ENCODE measurements at regions not wholly inside any gene's neighbourhood (a gene's known extent, or its start where the extent isn't known, plus 50 kb on each side); places are given as distances from the start of the nearest gene placed in this dataset.

DNA sequence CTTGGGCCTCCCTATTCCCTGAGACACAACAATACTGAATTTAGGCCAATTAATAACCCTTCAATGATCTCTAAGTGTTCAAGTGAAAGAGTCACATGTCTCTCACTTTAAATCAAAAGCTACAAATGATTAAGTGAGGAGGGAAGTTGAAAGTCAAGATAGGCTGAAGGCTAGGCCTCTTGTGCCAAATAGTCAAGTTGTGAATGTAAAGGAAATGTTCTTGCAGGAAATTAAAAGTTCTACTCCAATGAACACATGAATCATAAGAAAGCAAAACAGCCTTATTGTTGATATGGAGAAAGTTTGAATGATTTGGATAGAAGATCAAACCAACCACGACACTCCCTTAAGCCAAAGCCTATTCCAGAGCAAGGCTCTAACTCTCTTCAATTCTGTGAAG, 286.9 kb downstream of the MEIS1 start:
- TF ChIP-seq, protein P1, sequence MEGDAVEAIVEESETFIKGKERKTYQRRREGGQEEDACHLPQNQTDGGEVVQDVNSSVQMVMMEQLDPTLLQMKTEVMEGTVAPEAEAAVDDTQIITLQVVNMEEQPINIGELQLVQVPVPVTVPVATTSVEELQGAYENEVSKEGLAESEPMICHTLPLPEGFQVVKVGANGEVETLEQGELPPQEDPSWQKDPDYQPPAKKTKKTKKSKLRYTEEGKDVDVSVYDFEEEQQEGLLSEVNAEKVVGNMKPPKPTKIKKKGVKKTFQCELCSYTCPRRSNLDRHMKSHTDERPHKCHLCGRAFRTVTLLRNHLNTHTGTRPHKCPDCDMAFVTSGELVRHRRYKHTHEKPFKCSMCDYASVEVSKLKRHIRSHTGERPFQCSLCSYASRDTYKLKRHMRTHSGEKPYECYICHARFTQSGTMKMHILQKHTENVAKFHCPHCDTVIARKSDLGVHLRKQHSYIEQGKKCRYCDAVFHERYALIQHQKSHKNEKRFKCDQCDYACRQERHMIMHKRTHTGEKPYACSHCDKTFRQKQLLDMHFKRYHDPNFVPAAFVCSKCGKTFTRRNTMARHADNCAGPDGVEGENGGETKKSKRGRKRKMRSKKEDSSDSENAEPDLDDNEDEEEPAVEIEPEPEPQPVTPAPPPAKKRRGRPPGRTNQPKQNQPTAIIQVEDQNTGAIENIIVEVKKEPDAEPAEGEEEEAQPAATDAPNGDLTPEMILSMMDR (IDR thresholded peaks at IDR 0.05; ENCODE audit: low read depth, low read length), result no peak
- no peak for DNase-seq (ENCODE audit: extremely low read depth, low read depth)

DNA sequence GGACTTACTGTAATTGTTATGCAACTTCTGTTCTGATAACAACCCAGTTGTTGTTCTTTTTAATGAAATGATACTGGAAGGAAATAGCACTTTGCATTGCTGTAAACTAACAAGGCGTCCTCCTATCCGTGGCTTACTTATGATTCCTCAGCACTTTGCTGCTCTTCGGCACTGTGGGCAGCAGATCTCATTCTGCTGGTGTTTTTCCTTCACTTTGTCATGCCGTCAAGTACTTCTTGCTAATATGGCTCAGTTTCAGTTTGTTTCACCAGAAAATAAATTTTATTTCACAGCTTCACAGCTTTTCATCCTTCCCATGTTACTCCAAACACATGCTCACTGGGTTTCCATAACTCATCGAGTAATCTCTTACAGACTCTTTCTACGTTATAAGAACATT, 289.3 kb downstream of the MEIS1 start:
- DNase-seq (ENCODE audit: extremely low read depth, low read depth), result no peak
- TF ChIP-seq, protein P1 (IDR thresholded peaks at IDR 0.05; ENCODE audit: low read depth, low read length), result no peak

DNA sequence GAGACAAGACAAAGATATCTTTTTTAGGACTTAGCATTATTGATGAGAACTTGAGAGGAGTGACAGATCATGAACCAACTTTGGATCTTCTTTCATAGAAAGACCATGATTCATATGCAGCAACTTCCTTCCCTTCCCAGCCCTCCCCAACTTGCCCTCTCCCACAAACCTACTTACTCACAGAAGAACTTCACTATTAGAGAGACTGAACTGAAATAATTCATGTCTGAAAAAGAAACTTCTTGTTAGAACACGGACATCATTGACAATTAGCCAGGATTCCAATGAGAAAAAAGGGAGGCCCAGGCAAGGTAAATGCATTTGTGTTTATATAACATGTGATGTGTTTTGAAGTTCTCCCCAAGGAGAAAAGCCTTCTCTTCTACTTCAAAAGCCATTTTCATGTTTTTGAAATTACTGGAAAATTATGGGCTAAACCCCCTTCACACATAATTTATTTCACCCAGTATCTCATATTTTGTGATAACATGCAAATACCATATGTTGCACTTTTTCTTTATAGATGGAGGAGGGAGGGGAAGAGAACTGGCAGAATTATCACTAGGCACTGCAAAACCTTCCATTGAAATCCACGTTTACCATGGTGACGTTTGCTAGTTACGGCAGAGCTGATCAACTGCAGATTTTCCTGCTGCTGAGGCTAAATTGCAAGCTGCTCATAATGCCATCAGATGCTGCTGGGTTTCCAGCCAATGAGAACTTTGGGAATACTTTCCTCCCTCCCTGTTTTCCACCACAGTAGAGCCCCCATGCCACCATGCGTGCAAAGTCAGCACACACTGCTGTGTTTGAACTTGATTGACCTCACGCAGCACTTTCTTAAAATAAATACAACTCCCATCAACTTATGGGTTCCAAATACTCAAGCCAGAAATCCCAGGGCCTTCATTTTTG, 294.7 kb downstream of the MEIS1 start:
- TF ChIP-seq, protein P1 (IDR thresholded peaks at IDR 0.05; ENCODE audit: low read depth, low read length), result no peak
- no peak for DNase-seq (ENCODE audit: extremely low read depth, low read depth)

DNA sequence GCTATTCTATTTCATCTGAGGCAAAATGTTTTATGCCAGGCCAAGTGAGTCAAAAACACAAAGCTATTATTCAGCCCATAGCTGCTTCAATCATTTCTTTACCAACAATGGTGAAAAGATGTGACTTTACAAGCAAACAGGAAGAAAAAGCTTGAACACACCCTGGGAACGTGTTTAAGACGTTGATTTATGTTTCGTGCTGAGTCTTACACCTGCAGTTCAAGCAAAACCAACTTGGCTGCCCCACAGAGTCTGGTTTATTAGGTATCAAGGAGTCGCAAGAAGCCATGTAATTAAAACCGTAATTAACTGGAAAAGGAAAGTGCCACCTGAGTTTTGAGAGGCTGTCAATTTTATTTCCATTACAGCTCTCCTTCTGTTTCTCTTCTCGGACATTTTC, 295.5 kb downstream of the MEIS1 start:
- no peak for DNase-seq (ENCODE audit: extremely low read depth, low read depth)
- TF ChIP-seq, protein P1 (IDR thresholded peaks at IDR 0.05; ENCODE audit: low read depth, low read length), result no peak

DNA sequence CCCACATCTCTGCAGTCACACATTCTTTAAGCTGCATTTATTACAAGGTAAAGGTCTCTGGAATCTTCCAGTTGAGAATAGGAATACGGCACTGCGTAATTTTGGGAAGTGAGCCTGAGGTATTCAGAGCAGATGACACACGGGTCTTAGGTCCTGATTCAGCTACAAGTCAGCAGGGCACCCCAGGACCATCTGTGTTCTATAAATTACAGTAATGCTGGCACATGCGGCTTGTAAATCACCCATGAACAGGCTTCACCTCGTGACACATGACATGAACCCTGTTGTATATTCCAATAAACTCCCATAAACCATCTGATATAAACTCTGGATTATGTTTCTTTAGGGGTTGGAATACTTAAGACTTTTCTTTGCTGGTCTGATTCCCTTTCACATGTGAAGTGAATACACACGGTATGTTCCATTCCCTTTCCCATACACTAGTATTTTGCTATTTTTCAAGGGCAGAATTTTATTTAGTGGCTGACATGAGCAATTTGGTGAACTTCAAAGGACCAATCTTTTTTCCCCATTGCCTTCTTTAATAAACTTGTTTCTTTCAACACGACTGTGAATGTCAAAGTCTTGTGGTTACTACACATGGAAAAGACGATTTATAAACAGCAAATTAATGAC, 298.6 kb downstream of the MEIS1 start:
- TF ChIP-seq, protein P1 (IDR thresholded peaks at IDR 0.05; ENCODE audit: low read depth, low read length), result no peak
- no peak for DNase-seq (ENCODE audit: extremely low read depth, low read depth)

DNA sequence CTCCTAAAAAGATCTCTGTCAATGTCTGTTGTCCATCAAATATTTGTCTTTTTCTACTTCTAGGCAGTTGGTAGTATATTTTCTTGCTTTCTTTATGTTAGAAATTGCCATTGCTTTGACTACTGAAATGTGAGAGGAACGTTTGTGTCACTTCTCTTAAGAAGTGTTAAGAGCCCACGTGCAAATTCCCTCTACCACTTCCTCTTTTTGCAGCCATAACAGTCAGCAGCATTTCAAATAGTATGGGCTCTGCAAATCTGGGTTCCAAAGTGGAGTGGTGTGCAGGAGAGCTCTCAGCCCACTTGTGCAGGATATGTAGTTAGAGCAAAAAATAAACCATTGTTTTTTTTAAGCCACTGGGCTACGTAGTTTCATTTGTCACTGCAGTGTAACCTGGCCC, 314.0 kb downstream of the MEIS1 start:
- TF ChIP-seq, protein P1 (IDR thresholded peaks at IDR 0.05; ENCODE audit: low read depth, low read length), result no peak
- DNase-seq (ENCODE audit: extremely low read depth, low read depth), result no peak

DNA sequence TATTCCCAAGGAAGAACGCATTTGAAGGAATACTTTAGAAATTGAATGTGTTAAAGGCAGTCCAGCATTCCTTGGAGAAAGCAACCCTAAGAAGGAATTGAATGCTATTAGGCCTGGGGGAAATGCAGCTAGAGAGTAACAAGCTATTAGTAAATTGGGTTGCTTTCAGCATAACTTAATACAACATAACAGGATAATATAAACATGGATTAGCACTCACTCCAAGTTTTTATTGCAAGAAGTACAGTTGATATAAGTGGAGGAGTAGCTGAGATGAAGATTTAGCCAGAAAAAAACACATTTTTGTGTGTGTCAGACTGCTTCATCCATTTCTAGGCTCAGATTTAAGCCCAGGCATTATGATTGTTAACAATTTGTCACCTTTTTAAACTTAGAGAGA, 314.6 kb downstream of the MEIS1 start:
- no peak for DNase-seq (ENCODE audit: extremely low read depth, low read depth)
- TF ChIP-seq, protein P1 (IDR thresholded peaks at IDR 0.05; ENCODE audit: low read depth, low read length), result no peak
